LoVo (cell line): ENCODE measurements at regions not wholly inside any gene's neighbourhood (a gene's known extent, or its start where the extent isn't known, plus 50 kb on each side); places are given as distances from the start of the nearest gene placed in this dataset.
"Not testable (repeated sequence)": the region's sequence is repeated elsewhere in the genome, so short reads cannot be mapped to it uniquely, and the experiment has no call there.

Experiments used
- DNase-seq: peaks from one replicate; pipeline ENCODE4 v3.0.0-alpha.2; 2016; ENCODE audit warnings: low spot score

DNA sequence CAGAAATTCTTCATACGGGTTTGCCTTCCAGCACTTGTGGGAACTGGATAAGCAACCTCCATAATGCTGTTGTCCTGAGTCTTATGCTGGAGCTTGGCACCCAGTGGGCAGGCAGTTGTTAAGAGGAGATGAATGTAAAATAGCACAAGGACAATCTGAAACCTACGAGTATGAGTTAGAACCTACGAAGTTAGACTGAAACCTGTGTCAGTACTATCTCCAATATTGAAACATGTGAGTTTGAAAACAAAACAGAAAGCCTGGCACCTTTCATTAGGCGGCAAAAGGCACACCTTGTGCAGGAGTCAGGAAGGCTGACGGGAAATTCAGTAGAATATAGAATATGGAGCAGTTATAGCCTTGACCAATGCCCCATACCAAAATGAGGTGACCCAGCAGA, 489.7 kb upstream of the RGS18 start:
- no peak for DNase-seq

DNA sequence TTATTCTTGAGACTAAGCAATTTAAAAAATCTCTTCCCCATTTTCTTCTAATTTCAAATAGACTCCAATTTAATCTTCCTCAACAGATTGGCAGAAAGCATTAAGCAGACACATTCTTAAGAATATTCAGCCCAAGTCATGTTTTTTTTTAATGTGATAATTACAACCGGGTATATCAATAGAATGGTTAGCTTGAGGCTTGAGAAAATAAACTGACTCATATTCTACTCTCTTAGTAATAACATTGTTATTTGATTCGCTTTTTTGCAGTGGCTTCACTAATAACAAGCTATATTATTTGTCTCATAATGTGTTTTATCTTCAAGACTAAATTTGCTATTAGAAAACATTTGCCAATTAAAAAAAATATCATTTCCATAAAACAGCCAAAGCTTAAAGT, 488.6 kb upstream of the RGS18 start:
- DNase-seq, result no peak

DNA sequence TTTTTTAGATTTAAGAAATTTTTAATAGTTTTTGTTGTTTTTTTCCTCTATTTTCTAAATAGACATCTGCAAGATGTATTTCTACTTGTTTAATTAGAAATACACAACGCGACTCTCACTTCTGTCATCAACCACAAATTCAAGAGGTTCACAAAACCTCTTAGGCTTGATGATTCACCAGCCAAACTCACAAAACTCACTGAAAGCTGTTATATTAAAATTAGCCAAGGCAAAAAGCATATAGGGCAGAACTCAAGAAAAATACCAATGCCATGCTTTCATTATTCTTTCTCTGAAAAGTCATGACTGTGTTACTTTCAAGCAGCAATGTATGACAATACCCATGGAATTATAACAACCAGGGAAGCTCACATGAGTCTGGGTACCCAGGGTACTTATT, 487.0 kb upstream of the RGS18 start:
- DNase-seq, result no peak

- DNase-seq, result no peak
Observed at GRCh38 chr1:191674626-191675179, 483.6 kb upstream of the RGS18 start.

- no peak for DNase-seq
Observed at GRCh38 chr1:191675856-191676783, 482.1 kb upstream of the RGS18 start.

DNA sequence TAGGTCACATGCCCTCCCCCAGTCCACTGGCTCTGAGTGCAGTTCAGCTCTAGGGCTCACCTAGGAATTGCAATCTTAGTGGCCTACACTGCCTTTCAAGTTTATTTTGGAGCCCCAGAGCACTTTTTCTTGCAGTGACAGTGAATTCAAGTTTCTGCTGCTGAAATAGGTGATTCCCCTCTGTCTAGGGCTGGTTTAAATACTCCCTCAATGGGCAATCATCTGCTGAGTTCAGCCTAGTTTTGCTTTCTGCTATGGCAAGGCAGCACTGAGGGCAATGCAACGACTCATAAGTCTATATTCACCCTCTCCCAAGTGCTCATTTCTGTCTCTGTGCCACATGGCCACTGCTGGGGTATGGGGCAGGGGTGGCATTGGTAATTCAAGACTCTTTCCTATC, 472.6 kb upstream of the RGS18 start:
- DNase-seq, result no peak

DNA sequence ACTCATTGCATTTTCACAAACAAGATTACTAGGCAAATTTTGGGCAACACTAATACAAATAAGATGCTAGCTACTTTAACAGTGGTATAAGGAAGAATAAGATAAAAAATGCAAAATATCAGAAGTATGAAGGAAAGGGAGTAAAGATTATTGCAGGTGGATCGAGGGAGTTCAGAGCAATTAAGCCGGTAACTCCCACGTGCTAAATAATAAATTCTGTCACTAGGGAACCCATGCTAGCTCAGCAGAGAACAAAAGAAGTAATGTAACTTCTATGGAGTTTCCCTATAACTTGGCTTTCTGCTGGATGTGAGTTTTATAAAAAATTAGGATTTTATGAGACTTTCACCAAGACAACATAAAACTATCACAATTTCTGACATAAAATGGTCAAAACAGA, 470.5 kb upstream of the RGS18 start:
- DNase-seq, result no peak

DNA sequence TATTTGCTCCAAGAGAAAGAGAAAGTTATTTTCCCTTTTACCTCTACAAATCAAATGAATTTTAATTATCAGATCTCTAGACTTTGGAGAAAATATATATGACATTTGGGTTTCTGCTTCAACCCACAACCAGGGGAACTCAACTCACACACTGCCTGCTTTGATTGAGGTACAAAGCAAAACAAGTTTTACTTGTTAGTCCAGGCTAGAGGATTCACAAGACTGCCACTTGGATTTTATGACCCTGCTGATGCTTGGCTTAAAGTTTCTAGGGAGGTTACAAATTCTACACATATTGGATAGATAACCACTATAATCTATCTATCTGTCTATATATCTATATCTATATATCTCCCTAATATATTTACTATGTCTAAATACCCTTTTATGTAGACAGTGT, 467.3 kb upstream of the RGS18 start:
- no peak for DNase-seq

- no peak for DNase-seq
Observed at GRCh38 chr1:191693797-191694196, 464.5 kb upstream of the RGS18 start.

DNA sequence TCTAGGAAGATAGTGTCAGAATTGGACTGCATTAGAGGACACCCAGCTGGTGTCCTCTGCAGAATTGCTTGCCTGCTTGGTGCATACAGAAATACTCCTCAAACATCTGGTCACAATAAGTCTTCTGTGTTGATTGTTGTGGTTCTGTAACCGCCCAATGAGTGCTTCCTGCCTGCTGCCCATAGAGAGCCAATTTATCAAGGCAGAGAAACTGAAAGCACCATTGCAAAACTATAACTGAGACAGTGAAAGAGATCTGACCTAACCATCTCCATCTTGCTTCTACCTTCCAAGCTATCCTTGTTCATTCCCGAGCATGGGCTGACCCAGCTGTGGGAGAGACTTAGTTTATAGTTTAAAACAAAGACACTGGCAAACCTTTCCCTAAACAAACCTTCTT, 462.4 kb upstream of the RGS18 start:
- DNase-seq, result no peak

- DNase-seq, result no peak
Observed at GRCh38 chr1:191696354-191696753, 461.9 kb upstream of the RGS18 start.

GRCh38 chr1:191697556-191697955, 460.7 kb upstream of the RGS18 start:
- DNase-seq, result no peak

- no peak for DNase-seq
Observed at GRCh38 chr1:191698246-191698645, 460.0 kb upstream of the RGS18 start.

DNA sequence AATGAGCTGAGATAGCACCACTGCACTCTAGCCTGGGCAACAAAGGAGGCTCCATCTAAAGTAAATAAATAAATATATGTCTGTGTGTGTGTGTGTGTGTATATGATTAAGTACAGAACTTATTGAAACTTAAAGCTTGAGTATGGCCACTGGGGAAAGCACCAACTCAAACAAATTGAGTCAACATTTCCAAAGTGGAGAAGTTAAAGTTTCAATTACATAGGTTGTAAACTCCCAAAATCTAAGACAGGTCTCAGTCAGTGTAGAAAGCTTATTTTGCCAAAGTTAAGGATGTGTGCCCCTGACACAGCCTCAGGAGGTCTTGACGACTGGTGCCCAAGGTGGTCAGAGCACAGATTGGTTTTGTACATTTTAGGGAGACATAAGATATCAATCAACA, 458.9 kb upstream of the RGS18 start:
- DNase-seq, result no peak

DNA sequence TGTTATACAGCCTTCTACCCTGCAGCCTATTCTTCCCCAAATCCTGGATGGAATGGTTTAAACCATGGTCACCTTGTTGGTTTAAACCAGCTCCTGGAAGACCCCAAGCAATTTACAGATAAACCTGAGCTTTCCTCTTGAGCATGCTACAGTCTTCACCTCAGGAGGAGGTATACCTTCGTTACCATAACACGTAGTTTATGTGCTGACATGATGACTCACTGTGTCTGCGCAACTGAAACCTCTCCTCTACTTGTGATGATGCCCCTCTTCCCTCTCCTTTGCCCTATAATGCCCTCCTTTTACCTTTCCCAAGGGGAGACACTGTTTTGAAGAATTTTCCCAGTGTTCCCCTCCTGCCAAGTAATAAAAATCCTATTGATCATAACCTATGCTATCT, 457.3 kb upstream of the RGS18 start:
- DNase-seq, result no peak

DNA sequence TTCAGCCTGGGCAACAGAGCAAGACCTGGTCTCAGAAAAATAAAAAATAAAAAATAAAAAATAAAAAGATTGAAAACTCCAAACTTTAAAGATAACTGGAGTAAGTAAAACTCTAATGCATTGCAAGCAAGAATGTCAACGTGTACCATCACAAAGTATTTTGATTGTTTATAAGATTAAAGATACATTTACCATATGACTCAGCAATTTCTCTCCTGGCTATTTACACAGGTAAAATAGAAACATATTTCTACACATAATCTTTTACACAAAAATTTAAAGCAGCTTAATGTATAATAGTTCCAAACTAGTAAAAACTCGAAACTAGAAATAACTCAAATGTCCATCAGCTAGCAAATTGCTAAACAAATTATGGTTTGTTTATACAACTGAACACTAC, 456.1 kb upstream of the RGS18 start:
- DNase-seq, result no peak

- no peak for DNase-seq
Observed at GRCh38 chr1:191707288-191707687, 451.0 kb upstream of the RGS18 start.

GRCh38 chr1:191709215-191709614, 449.0 kb upstream of the RGS18 start:
- no peak for DNase-seq

DNA sequence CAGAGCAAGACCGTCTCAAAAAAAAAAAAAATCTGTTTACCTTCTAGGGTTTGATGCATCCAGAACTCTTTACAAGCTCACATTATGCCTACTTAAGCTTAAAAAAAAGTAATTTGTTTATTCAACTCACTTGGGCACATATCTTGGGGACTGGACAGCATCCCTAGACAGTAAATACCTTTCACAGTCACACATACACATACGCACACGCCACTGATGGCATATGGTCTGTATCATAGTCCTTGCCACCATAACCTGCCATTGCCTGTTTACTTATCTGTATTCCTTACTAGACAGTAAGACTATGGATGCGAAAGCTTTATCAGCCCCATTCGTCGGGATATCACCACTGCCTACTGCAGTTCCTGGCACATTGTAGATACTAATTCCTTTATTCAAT, 446.3 kb upstream of the RGS18 start:
- DNase-seq, result no peak

DNA sequence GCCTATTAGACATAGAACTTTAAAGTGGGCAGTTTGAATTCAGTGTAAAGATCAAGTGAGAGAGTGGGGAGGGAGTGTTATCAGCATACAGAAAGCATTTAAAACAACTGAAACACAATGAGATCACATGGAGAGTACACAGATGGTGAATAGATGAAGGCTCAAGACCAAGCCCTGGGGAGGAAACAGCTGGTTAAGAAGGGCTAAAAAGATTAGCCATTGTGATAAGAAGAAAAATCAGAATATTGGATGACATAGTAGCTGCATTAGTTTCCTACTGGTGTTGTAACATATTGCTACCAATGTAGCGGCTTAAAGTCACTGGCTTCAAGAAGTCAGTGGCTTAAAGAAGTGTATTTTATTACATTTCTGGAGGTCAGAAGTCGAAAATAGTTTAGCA, 443.4 kb upstream of the RGS18 start:
- DNase-seq, result no peak

GRCh38 chr1:191729742-191730141, 428.5 kb upstream of the RGS18 start:
- no peak for DNase-seq

DNA sequence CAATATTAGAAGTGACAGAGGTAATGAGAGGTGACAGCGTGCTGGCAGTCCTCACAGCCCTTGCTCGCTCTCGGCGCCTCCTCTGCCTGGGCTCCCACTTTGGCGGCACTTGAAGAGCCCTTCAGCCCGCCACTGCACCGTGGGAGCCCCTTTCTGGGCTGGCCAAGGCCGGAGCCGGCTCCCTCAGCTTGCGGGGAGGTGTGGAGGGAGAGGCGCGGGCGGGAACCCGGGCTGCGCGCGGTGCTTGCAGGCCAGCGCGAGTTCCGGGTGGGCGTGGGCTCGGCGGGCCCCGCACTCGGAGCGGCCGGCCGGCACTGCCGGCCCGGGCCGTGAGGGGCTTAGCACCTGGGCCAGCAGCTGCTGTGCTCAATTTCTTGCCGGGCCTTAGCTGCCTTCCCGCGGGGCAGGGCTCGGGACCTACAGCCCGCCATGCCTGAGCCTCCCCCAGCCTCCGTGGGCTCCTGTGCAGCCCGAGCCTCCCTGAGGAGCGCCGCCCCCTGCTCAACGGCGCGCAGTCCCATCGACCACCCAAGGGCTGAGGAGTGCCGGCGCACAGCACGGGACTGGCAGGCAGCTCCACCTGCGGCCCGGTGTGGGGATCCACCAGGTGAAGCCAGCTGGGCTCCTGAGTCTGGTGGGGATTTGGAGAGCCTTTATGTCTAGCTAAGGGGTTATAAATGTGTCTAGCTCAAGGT, 426.5 kb upstream of the RGS18 start:
- not testable (repeated sequence) for DNase-seq

DNA sequence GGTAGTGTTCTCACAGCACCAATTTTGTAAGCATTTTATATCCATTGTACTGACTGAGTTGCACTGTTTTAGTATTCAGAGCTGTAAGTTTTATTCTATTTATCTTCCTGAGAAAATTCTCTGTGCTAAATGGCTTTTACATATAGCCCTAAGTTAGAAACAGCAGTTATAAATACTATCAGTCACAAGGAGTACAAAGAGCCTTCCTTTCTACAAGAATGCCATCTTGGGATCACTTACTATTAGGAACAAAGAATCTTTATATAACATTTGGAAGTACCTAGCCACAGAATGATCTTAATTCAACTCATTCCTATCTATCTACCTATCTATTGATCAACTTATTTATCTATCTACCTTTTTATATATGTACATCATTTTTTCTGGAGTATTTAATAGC, 423.9 kb upstream of the RGS18 start:
- no peak for DNase-seq
